AG09309 (cell line): ENCODE measurements at regions not wholly inside any gene's neighbourhood (a gene's known extent, or its start where the extent isn't known, plus 50 kb on each side); places are given as distances from the start of the nearest gene placed in this dataset.

Experiments
- DNase-seq: peaks from one replicate; pipeline ENCODE4 v3.0.0-alpha.2; 2010; ENCODE audit warnings: low read depth
- H3K4me3 ChIP-seq: 2 replicates; pipeline ENCODE4 v1.5.1; 2011; ENCODE audit warnings: mild to moderate bottlenecking, low read depth, low read length, moderate library complexity; ENCODE audit not compliant: control insufficient read depth
- TF ChIP-seq, protein P1 (sequence below): IDR thresholded peaks from 2 replicates; pipeline ENCODE4 v1.5.1; 2011; ENCODE audit warnings: mild to moderate bottlenecking, low read depth, low read length, inconsistent platforms; ENCODE audit not compliant: insufficient read depth, control insufficient read depth; ENCODE audit errors: missing control alignments

DNA sequence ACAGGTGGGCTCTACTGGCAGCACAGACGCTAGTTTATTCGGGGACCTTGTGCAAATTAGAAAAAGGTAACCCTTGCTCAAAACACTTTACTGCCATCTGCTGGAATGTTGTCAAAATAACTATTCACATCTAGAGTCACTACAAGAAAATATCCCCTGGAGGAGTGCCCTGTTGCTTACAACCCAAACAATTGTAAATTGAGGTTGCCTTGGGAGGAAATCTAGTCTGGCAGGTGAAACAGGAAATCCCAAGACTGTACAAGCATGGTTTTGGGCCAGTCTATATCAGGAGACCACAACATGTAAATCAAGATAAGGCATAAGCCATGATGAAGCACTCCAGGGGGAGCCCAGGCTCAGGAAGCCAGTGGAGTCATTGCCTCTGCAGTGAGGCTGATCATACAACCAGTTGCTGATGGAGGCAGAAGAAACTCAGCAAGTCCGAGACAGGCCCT is 136.8 kb upstream of the ACP3 start:
- TF ChIP-seq, protein P1, sequence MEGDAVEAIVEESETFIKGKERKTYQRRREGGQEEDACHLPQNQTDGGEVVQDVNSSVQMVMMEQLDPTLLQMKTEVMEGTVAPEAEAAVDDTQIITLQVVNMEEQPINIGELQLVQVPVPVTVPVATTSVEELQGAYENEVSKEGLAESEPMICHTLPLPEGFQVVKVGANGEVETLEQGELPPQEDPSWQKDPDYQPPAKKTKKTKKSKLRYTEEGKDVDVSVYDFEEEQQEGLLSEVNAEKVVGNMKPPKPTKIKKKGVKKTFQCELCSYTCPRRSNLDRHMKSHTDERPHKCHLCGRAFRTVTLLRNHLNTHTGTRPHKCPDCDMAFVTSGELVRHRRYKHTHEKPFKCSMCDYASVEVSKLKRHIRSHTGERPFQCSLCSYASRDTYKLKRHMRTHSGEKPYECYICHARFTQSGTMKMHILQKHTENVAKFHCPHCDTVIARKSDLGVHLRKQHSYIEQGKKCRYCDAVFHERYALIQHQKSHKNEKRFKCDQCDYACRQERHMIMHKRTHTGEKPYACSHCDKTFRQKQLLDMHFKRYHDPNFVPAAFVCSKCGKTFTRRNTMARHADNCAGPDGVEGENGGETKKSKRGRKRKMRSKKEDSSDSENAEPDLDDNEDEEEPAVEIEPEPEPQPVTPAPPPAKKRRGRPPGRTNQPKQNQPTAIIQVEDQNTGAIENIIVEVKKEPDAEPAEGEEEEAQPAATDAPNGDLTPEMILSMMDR, result peak; percentile 57
- DNase-seq, result peak; percentile 31
- H3K4me3 ChIP-seq, result no peak overlapping the region

DNA sequence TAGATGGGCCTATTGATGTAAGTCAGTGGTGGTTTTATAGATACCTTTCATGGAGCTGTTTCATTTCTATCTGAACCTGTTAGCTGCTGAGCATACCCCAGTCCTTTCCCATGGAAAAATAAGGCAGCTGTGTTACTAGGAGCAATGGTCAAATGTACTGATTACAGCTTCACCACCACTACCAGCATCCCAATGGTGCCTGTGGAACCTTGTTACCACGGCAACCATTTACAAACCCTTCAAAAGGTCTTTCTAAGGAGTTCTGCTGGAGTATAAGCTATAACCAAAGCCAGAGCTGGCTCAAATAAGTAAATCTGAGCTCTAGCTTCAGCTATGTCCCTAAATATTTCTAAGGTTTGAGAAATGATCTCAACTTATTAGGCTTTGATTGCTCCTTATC is 133.4 kb upstream of the ACP3 start:
- DNase-seq, result no peak
- TF ChIP-seq, protein P1, result no peak
- H3K4me3 ChIP-seq, result no peak overlapping the region

DNA sequence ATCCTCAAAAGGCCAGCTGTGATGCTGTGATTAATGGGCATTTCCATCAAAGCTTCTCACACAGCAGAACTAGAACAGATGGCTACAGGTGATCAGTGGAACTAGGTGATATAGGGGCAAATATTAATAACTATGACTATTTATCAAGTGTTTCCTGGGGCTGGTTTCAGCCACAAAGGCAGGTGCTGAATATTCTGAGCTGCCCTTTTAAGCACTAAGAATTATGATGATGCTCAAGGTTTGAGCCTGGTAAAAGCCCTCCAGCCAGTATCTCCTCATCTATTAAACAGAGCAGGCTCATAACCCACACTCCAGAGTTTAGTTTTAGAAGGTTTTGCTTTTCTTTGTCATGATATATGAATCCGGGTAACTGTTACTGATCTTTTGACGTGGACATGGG is 129.5 kb upstream of the ACP3 start:
- no peak overlapping the region for H3K4me3 ChIP-seq
- TF ChIP-seq, protein P1, result no peak
- no peak for DNase-seq

DNA sequence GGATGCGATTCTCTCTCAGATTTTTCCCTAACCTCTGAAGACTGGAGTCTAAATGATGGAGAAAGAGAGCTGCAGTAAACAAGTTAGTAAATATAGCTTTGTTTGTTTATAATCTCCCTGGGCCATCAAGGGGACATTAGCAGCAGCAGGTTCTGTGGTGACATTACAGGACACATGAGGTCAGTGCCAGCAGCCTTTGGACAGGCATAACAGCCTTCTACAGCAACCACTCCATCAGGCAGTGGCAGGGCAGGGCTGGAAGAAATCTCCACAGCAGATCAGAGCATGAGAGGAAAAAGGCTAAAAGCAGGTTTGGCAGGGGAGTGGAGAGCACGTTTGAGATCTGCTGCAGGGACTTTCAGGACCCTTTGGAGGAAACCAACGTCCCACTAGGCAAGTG is 127.6 kb upstream of the ACP3 start:
- DNase-seq, result no peak
- H3K4me3 ChIP-seq, result no peak overlapping the region

DNA sequence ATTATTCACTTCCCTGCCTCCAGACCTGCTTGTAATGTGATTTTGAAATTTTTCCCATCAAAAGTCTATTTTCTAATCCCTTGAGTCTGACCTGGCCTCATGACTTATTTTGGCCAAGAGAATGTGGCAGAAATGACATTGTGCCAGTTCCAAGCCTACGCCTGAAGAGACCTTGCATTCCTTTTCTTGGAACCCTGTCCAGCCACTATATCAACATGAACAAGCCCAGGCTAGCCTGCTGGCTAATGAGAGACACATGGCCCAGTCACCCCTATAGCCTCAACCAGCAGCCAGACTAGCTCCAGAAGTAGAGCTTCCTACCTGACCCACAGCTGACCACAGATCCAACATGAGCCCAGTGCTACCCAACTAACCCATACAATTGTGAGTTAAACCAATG is 121.1 kb upstream of the ACP3 start:
- no peak for DNase-seq
- TF ChIP-seq, protein P1, result no peak
- H3K4me3 ChIP-seq, result no peak overlapping the region

More for the DNA sequence above, 127.6 kb upstream of the ACP3 start:
- TF ChIP-seq, protein P1, result no peak

DNA sequence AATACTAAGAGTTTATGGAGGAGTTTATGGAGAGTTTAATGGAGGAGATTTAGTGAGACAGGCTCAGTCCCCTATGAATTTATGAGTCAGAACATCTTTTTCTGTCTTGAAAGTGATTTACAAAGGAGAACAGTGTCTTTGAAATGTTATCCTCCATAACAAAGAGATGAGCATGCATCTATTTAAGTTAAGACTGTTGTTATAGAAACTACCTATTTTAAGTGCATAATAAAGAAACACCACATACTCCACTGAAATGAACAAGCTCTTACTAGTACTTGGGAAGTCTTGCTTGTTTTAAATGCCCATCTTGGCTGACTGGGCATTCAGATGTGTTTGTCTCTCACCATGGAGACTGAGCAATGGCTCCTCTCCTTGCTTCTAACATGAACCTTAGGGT is 118.7 kb upstream of the ACP3 start:
- no peak for DNase-seq
- TF ChIP-seq, protein P1, result no peak
- no peak overlapping the region for H3K4me3 ChIP-seq

DNA sequence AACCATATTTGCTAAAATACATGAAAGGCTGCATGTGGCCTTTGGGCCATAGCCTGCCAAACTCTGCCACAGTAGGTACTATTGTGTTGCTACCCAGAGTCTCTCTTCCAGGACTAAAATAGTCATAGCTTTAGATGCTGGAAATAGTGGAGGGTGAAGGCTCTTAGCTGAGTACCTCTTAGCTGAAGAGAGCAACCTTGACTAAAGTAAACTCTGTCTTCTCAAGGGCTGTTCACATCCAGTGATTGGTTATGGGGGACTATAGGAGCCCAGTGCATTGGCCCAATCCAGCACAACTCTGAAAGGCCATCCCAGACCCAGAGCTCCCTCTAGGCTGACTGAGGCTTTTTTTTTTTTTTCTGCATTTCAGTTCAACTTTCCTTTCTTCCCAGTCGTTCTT is 117.8 kb upstream of the ACP3 start:
- no peak for DNase-seq
- H3K4me3 ChIP-seq, result no peak overlapping the region
- TF ChIP-seq, protein P1, result no peak
